BJ (cell line): ENCODE measurements at regions not wholly inside any gene's neighbourhood (a gene's known extent, or its start where the extent isn't known, plus 50 kb on each side); places are given as distances from the start of the nearest gene placed in this dataset.
"Not testable (repeated sequence)": the region's sequence is repeated elsewhere in the genome, so short reads cannot be mapped to it uniquely, and the experiment has no call there.

ENCODE experiments used
- CTCF ChIA-PET: fragments of 350-600 bp; formaldehyde crosslinking; extraction: SDS; loops from one replicate; lab custom pipeline; 2021; ENCODE audit warnings: antibody characterized with exemption, inconsistent platforms; lab: Yijun Ruan, JAX
- POLR2A ChIA-PET: fragments of 300-600 bp; sonication (Branson Sonifier 250); formaldehyde crosslinking; extraction: SDS; loops from one replicate; lab custom pipeline; 2021; ENCODE audit warnings: antibody characterized with exemption; lab: Charles Lee
- DNase-seq: peaks from one replicate; pipeline ENCODE4 v3.0.0-alpha.2; 2011; ENCODE audit warnings: low read depth
- H3K27me3 ChIP-seq: 2 replicates; pipeline ENCODE4 v1.6.0; 2011; ENCODE audit warnings: low read length; ENCODE audit not compliant: control insufficient read depth, insufficient read depth
- H3K36me3 ChIP-seq: 2 replicates; pipeline ENCODE4 v1.5.1; 2011; ENCODE audit warnings: low read length; ENCODE audit not compliant: control insufficient read depth, insufficient read depth
- H3K4me3 ChIP-seq: 2 replicates; pipeline ENCODE4 v1.5.1; 2011; ENCODE audit warnings: low read depth, mild to moderate bottlenecking, control low read depth, low read length
- CTCF ChIP-seq: IDR thresholded peaks from 2 replicates; pipeline ENCODE4 v1.5.1; 2011; ENCODE audit warnings: low read depth, mild to moderate bottlenecking, control low read depth, inconsistent platforms, low read length, moderate library complexity; ENCODE audit not compliant: insufficient read depth

- TF ChIP-seq CTCF: no peak
- no peaks in the 10 kb centered on the region for H3K27me3 ChIP-seq
- POLR2A ChIA-PET: no interaction called here
- DNase-seq: no peak
- no peaks in the 10 kb centered on the region for H3K36me3 ChIP-seq
- H3K4me3 ChIP-seq: no peak overlapping the region
- CTCF ChIA-PET: no interaction called here
Measured at GRCh38 chr4:81307991-81308390, 93.0 kb upstream of the PRKG2 start.

- ChIA-PET POLR2A (no interaction called here), CTCF (no interaction called here)
- no peaks in the 10 kb centered on the region for H3K27me3 ChIP-seq
- DNase-seq: no peak
- H3K36me3 ChIP-seq: no peaks in the 10 kb centered on the region
- H3K4me3 ChIP-seq: no peak overlapping the region
- TF ChIP-seq CTCF: no peak
Measured at GRCh38 chr4:81304871-81305270, 89.8 kb upstream of the PRKG2 start.

GRCh38 chr4:81300352-81300751 lies 85.3 kb upstream of the PRKG2 start:
- H3K4me3 ChIP-seq, DNase-seq, POLR2A ChIA-PET, H3K36me3 ChIP-seq, H3K27me3 ChIP-seq: not testable (repeated sequence)
- CTCF ChIA-PET: interaction anchor here (0.7 to 0.9 kb wide), 2 partner anchors 22 to 109 kb away, joined by 3 to 4 read pairs; no protein-coding TSS in a partner anchor

GRCh38 chr4:81290813-81291212 lies 75.8 kb upstream of the PRKG2 start:
- POLR2A ChIA-PET: no interaction called here
- no peak for TF ChIP-seq CTCF
- H3K27me3 ChIP-seq: no peaks in the 10 kb centered on the region
- DNase-seq: no peak
- H3K36me3 ChIP-seq: no peaks in the 10 kb centered on the region
- CTCF ChIA-PET: no interaction called here
- no peak overlapping the region for H3K4me3 ChIP-seq

GRCh38 chr4:81287101-81287500 lies 72.1 kb upstream of the PRKG2 start:
- DNase-seq: no peak
- H3K27me3 ChIP-seq: no peaks in the 10 kb centered on the region
- CTCF ChIA-PET: no interaction called here
- no peak overlapping the region for H3K4me3 ChIP-seq
- TF ChIP-seq CTCF: no peak
- POLR2A ChIA-PET: no interaction called here
- no peaks in the 10 kb centered on the region for H3K36me3 ChIP-seq

GRCh38 chr4:81282131-81282530 lies 67.1 kb upstream of the PRKG2 start:
- no peak for TF ChIP-seq CTCF
- Histone ChIP-seq H3K27me3 (no peaks in the 10 kb centered on the region), H3K36me3 (no peaks in the 10 kb centered on the region), H3K4me3 (no peak overlapping the region)
- CTCF ChIA-PET: interaction anchor here (1.7 kb wide), 1 partner anchor 12 kb away, joined by 3 read pairs; no protein-coding TSS in a partner anchor
- POLR2A ChIA-PET: no interaction called here
- no peak for DNase-seq
